ENCODE measurements at regions not wholly inside any gene's neighbourhood (a gene's known extent, or its start where the extent isn't known, plus 50 kb on each side); places are given as distances from the start of the nearest gene placed in this dataset.

DNA sequence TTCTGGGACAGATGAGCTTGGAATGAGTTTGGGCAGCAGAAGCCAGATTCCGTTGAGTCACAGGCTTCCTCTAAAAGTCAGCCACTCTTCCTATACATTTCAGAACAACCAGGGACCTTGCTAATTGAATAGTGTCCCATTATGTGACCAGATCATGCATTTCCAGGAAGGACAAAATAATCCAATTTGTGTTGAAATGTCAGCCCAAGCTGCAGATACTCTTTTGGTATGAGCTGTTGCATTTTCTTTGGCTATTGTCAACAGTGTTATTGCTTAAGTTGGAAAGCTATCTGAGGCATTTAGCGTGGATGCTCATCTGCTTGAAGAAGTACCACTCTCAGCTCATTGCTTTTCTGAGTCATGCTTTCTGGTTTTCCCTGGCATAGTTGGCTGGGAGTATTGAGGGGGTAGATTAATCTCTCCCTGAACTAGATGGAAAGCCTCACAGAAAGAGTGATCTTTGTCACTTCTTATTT is 223.7 kb upstream of the HABP2 start:
- no peak for DNase-seq

DNA sequence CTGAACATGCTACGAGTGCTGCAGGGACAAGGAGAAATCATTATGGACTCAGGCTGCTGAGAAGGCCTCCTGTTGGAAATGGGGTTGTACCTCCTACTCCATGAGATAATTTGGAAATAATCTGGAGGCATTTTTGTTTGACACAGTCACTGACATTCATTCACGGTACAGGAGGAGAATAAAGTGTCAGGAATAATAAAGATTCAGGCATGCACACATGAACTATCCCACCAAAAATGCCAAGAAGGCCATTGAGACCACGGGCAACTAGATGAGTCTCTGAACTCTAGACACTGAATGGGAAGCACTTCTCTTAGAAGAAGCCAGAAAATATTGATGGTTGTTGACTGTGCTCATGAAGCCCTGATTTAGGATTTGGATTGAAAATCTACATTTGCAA is 220.9 kb upstream of the HABP2 start:
- DNase-seq, result no peak

DNA sequence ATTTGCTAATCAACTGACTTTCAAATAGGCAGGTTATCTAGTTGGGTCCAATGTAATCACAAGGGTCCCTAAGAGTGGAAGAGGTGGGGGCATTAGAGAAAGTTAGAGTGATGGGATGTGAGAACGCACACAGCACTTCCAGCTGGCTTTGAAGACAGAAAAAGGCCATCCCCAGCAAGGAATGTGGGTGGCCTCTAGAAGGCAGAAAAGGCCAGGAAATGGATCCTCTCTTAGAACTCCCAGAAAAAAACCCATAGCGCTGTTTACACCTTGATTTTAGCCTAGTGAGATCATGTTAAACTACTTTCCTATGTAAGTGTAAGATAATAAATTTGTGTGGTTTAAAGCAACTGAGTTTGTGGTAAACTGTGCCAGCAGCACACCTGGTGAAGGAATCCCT is 219.5 kb upstream of the HABP2 start:
- no peak for DNase-seq

- DNase-seq, result no peak
These were observed 217.3 kb upstream of the HABP2 start for GRCh38 chr10:113335592-113335991.

DNA sequence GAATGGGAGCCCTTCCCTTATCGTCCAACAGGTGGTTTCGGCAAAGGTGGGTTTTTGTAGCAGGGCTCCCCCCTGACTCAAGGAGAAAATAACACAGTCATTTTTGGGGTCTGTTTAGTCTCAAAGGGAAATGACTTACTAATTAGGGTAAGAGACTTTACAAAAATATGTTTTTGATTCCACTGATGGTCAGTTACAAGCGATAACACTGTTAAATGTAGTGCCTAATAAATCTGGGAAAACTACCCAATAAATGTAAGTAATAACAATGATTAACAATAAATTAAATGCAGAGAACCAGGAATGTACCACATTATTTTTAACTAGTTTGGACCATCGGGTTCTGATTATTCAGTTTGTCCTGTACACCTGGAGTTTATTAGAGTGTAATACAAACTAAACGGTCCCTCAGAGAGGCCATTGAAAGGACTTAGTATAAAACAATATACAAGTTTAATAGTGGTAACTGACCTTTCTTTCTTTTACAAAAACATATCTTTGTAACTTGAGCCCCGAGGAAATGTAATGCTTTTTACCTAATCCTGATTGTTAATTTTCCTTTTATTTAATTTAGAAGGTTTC is 216.2 kb upstream of the HABP2 start:
- DNase-seq, result no peak

DNA sequence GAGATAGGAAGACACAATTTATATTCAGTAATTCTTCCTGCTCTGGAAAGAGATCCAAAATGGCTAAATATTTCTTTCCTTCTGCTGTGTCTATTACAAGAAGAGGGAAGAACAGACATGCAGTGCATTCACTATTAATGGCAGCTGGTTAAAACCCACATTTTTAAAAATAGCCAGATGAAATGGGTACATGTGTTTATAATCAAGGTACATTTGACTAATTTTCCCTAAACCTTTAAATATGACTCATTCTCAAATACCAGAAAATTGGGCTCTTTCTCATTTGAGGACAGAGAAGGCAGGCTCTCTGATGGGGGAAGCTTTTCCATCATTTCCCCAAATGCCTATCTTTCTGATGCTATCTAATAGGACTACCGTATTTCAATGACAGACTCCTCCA is 215.7 kb upstream of the HABP2 start:
- no peak for DNase-seq

GRCh38 chr10:113339121-113339520 is 213.7 kb upstream of the HABP2 start:
- no peak for DNase-seq

DNA sequence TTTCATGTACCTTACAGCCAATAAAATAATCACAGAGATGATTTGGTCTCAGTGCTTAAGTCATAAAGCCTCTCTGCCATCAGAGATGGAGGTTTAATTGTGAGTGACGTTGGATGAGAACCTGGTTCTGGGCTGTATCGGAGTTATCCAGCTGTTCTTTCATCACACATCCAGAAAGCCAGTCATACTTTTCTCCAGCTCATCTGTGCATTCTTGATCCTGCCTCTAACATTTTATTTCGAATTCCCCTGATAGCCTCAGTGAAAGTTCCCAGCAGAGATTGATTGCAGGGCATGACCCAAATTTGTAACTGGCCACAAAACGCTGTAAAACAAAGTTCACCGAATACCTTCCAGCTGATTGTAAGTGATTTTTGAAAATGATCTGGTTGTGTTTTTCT is 212.6 kb upstream of the HABP2 start:
- no peak for DNase-seq

DNA sequence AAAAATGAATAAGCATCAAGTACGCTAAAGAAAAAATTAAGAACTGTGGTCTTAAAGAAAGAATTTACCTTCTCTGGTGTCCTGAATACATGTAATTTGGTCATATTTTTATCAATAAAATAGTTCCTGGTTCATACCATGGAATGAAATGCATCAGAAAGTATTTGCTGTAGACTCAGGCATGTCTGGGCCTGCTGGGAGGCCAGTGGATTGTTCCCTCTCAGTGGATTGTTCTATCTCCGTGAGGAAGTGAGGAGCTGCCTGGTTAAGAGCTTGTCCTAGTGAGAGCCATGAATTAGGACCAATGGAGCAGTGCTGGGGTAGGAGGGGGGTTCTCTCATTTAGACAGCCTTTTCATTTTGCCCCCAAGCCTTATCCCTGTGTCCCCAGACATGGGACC is 211.7 kb upstream of the HABP2 start:
- no peak for DNase-seq

DNA sequence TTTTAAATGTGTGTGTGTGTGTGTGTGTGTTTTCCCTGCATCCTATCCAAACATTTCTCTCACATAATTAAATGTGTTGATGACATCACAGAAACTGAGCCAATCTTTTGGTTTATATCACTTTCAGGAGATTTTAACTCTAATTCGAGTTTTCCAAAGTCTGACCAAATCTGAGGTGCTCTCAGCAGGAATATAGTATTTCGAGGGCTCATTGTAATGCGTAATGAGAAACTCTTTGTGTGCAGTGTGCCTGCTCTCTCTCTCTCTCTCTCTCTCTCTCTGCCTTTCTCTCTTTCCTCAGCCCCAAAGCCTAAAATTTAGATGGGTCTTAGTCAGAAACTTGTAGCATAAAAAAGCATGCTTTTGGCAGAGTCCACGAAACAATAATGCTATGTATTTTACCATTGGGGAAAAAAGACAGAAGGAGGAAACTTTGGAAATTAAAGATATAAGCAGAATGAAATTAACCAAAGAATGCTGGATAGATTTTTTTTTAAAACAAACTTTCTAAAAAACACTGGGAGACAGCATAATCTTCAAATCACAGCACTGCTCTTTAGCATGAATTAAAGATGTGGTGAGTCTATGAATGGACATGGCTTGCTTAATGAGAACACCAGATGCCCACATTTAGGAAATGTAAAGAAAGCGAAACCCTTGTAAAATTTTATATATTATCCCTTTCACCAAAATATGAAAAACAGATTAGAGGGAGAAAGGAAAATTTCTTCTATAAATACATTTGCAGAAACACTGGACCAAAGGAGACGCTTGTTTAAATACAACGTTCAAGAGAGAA is 206.8 kb upstream of the HABP2 start:
- no peak for DNase-seq

DNA sequence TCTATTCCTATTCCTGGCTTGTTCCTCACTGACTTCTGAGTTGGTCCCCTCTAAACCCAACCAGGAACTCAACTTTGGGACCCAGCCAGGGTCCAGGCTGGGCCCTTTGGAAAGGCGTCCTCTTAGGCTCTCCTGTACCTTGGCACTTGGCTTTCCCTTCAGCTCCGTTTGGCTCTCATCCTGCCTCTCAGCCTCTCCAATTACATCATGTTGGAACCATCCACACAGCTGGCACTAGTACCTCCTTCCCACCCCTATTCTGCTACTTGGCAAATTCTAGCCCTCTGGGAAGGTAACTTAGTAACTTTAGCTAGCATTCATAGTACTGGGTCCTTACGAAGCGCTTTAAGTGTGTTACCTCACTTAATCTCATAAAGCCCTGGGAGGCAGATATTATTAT is 205.3 kb upstream of the HABP2 start:
- no peak for DNase-seq

GRCh38 chr10:113348694-113349093 is 204.2 kb upstream of the HABP2 start:
- no peak for DNase-seq

- no peak for DNase-seq
These were observed 202.4 kb upstream of the HABP2 start for GRCh38 chr10:113350311-113351040.

GRCh38 chr10:113354711-113355110 is 198.1 kb upstream of the HABP2 start:
- DNase-seq, result no peak

- DNase-seq, result no peak
These were observed 195.8 kb upstream of the HABP2 start for GRCh38 chr10:113356794-113357680.

- DNase-seq, result no peak
These were observed 195.1 kb upstream of the HABP2 start for GRCh38 chr10:113357681-113358300.

DNA sequence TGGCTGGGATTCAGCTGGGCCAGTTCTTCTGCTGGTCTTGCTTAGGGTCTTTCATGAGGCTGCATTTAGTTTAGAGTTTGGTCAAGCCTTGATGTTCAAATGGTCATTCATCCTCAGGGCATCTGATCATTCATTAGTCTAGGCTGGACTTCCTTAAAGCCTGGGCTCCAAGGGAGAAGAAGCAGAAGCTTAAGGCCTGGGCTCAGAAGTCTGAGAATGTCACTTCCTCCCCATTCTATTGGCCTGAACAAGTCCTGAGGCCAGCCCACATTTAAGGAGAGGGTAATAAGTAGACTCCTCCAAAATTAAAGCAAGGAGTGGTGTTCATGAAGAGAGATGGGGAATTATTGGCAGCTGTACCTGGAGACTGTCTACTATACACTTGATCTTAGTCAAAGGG is 193.2 kb upstream of the HABP2 start:
- DNase-seq, result no peak

DNA sequence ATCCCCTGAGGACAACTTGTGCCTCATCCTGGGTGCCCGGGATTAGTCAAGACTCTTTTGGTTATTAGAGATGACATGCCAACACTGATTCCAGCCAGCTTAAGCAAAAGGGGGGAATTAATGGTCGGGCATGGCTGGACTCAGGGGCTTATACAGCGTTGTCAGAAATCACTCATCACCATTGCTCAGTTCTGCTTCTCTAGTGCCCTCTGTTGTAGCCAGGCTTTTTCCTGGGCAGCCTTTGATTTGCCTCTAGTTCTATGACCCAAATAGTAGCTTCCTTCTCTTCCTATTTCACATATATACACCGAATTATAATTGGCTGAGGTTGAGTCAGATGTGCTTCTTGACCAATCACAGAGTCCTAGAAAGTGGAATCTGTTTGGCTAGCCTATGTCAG is 192.0 kb upstream of the HABP2 start:
- DNase-seq, result no peak

- no peak for DNase-seq
These were observed 190.2 kb upstream of the HABP2 start for GRCh38 chr10:113362645-113363091.

- DNase-seq, result no peak
These were observed 188.6 kb upstream of the HABP2 start for GRCh38 chr10:113364227-113364626.

DNA sequence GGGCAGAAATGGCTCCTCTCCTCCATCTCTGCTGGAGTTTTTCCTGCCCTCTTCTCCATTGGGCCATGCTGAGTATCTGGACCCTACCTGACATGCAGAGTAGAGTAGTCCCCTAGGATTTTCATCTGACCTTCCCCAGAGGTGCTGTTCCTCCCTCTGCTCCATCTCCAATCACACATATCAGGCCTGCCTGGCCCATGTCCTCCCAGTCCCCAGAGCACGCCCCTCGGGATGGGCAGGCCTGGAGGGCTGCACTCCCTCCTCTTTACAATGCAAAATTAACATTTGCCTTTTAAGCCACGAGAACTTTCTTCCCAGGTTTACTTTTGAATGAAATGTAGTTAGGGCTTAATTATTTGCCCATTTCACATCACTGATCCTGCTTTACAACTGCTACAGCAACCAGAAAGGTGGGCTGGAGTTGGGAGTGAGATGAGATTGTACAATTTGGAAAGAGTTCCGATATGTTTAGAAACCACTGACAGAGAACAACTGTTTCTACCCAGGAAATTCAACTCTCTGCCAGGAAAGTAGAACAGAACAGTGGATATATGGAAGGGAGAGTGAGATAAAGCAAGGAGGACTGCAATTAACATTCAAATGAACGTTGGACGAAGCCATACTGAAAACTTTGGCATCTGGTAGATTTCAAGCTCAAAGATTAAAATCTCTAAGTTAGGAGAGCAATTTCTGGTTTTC is 184.0 kb upstream of the HABP2 start:
- DNase-seq, result no peak

GRCh38 chr10:113369365-113369694 is 183.5 kb upstream of the HABP2 start:
- DNase-seq, result no peak

Data from activated T-cell treated with anti-CD3 and anti-CD28 coated beads, Interleukin-2, amount 50 U/mL, for 1 hour (primary cell).